Mucosa of rectum (tissue), 2 donors: ENCODE measurements at regions not wholly inside any gene's neighbourhood (a gene's known extent, or its start where the extent isn't known, plus 50 kb on each side); places are given as distances from the start of the nearest gene placed in this dataset.
"Not testable (repeated sequence)": the region's sequence is repeated elsewhere in the genome, so short reads cannot be mapped to it uniquely, and the experiment has no call there.

Experiments used
- H3K27ac ChIP-seq, 2 donors: one replicate each; pipeline ENCODE4 v1.7.0; 2013; ENCODE audit warnings: inconsistent platforms in 2 of 2, low read depth in 2 of 2, low read length in 2 of 2
- H3K27me3 ChIP-seq, 2 donors: one replicate each; pipeline ENCODE4 v1.7.0; 2013; ENCODE audit warnings: low read length in 2 of 2; ENCODE audit not compliant: control insufficient read depth in 2 of 2, insufficient read depth in 2 of 2
- H3K36me3 ChIP-seq, 2 donors: one replicate each; pipeline ENCODE4 v1.7.0; 2013; ENCODE audit warnings: low read length in 2 of 2; ENCODE audit not compliant: control insufficient read depth in 2 of 2, insufficient read depth in 2 of 2
- H3K4me1 ChIP-seq, 2 donors: one replicate each; pipeline ENCODE4 v1.7.0; 2013; ENCODE audit warnings: low read length in 2 of 2, mild to moderate bottlenecking in 1 of 2; ENCODE audit not compliant: control insufficient read depth in 2 of 2, insufficient read depth in 2 of 2
- H3K4me3 ChIP-seq, 2 donors: one replicate each; pipeline ENCODE4 v1.7.0; 2013; ENCODE audit warnings: low read length in 2 of 2
- H3K9ac ChIP-seq, 2 donors: one replicate each; pipeline ENCODE4 v1.7.0; 2013; ENCODE audit warnings: low read length in 2 of 2, low read depth in 1 of 2, mild to moderate bottlenecking in 1 of 2
- H3K9me3 ChIP-seq, 2 donors: one replicate each; pipeline ENCODE4 v1.7.0; 2013; ENCODE audit warnings: low read length in 2 of 2; ENCODE audit not compliant: control insufficient read depth in 2 of 2
- donor health status: healthy.
- donor health status: Normal muscosa, but diverticular disease.

GRCh38 chr1:230496451-230496850 lies 70.3 kb upstream of the PGBD5 start:
- no peak overlapping the region for H3K27ac ChIP-seq
- no peaks in the 10 kb centered on the region for H3K9me3 ChIP-seq
- H3K4me3 ChIP-seq = no peak overlapping the region
- H3K27me3 ChIP-seq = peaks cover 0 to 5% of the 10 kb centered on the region in 2 donors
- no peak overlapping the region for H3K9ac ChIP-seq
- H3K36me3 ChIP-seq = no peaks in the 10 kb centered on the region
- H3K4me1 ChIP-seq = peaks cover 0 to 10% of the 10 kb centered on the region in 2 donors

- Histone ChIP-seq H3K27ac (no peak overlapping the region), H3K4me1 (peaks cover 0 to 10% of the 10 kb centered on the region in 2 donors), H3K36me3 (no peaks in the 10 kb centered on the region), H3K9ac (no peak overlapping the region), H3K9me3 (no peaks in the 10 kb centered on the region), H3K27me3 (peaks cover 0 to 5% of the 10 kb centered on the region in 2 donors), H3K4me3 (no peak overlapping the region)
These were observed 69.8 kb upstream of the PGBD5 start for GRCh38 chr1:230495891-230496385.

- H3K9ac ChIP-seq = no peak overlapping the region
- H3K9me3 ChIP-seq = no peaks in the 10 kb centered on the region
- peaks cover 0 to 10% of the 10 kb centered on the region in 2 donors for H3K4me1 ChIP-seq
- no peaks in the 10 kb centered on the region for H3K36me3 ChIP-seq
- H3K27me3 ChIP-seq = peaks cover 0 to 5% of the 10 kb centered on the region in 2 donors
- no peak overlapping the region for H3K4me3 ChIP-seq
- no peak overlapping the region for H3K27ac ChIP-seq
These were observed 68.9 kb upstream of the PGBD5 start for GRCh38 chr1:230495076-230495475.

GRCh38 chr1:230494514-230494913 lies 68.4 kb upstream of the PGBD5 start:
- H3K4me1 ChIP-seq = peaks cover 0 to 9% of the 10 kb centered on the region in 2 donors
- no peak overlapping the region for H3K4me3 ChIP-seq
- H3K27ac ChIP-seq = no peak overlapping the region

GRCh38 chr1:230494026-230494425 lies 67.9 kb upstream of the PGBD5 start:
- no peak overlapping the region for H3K9ac ChIP-seq
- peaks cover 0 to 5% of the 10 kb centered on the region in 2 donors for H3K27me3 ChIP-seq
- H3K36me3 ChIP-seq = no peaks in the 10 kb centered on the region
- no peak overlapping the region for H3K4me3 ChIP-seq
- H3K9me3 ChIP-seq = no peaks in the 10 kb centered on the region
- no peak overlapping the region for H3K27ac ChIP-seq
- peaks cover 0 to 5% of the 10 kb centered on the region in 2 donors for H3K4me1 ChIP-seq

More at GRCh38 chr1:230494514-230494913, 68.4 kb upstream of the PGBD5 start:
- no peaks in the 10 kb centered on the region for H3K36me3 ChIP-seq
- H3K27me3 ChIP-seq = peaks cover 0 to 5% of the 10 kb centered on the region in 2 donors
- no peaks in the 10 kb centered on the region for H3K9me3 ChIP-seq
- H3K9ac ChIP-seq = no peak overlapping the region

- H3K27ac ChIP-seq = no peak overlapping the region
- H3K27me3 ChIP-seq = peaks cover 0 to 5% of the 10 kb centered on the region in 2 donors
- no peaks in the 10 kb centered on the region for H3K36me3 ChIP-seq
- H3K9me3 ChIP-seq = no peaks in the 10 kb centered on the region
- no peaks in the 10 kb centered on the region for H3K4me1 ChIP-seq
- no peak overlapping the region for H3K9ac ChIP-seq
- no peak overlapping the region for H3K4me3 ChIP-seq
These were observed 67.1 kb upstream of the PGBD5 start for GRCh38 chr1:230493264-230493663.

- no peaks in the 10 kb centered on the region for H3K36me3 ChIP-seq
- no peaks in the 10 kb centered on the region for H3K9me3 ChIP-seq
- H3K9ac ChIP-seq = no peak overlapping the region
- H3K27ac ChIP-seq = no peak overlapping the region
- no peaks in the 10 kb centered on the region for H3K4me1 ChIP-seq
- peaks cover 0 to 3% of the 10 kb centered on the region in 2 donors for H3K27me3 ChIP-seq
- no peak overlapping the region for H3K4me3 ChIP-seq
These were observed 64.3 kb upstream of the PGBD5 start for GRCh38 chr1:230490436-230490835.

- Histone ChIP-seq H3K4me1 (no peaks in the 10 kb centered on the region), H3K4me3 (no peak overlapping the region), H3K27me3 (no peaks in the 10 kb centered on the region), H3K27ac (no peak overlapping the region), H3K36me3 (no peaks in the 10 kb centered on the region), H3K9ac (no peak overlapping the region), H3K9me3 (no peaks in the 10 kb centered on the region)
These were observed 61.8 kb upstream of the PGBD5 start for GRCh38 chr1:230487773-230488428.

GRCh38 chr1:230476622-230477003 lies 50.5 kb upstream of the PGBD5 start:
- Histone ChIP-seq H3K4me3 (no peak overlapping the region), H3K9me3 (no peaks in the 10 kb centered on the region), H3K27me3 (no peaks in the 10 kb centered on the region), H3K36me3 (no peaks in the 10 kb centered on the region), H3K9ac (no peak overlapping the region), H3K27ac (no peak overlapping the region), H3K4me1 (no peaks in the 10 kb centered on the region)

GRCh38 chr1:230475856-230476621 lies 49.9 kb upstream of the PGBD5 start:
- not testable (repeated sequence) for H3K27me3 ChIP-seq, H3K27ac ChIP-seq, H3K4me1 ChIP-seq, H3K9ac ChIP-seq, H3K36me3 ChIP-seq, H3K9me3 ChIP-seq, H3K4me3 ChIP-seq
